Colonic mucosa (tissue), 4 donors: ENCODE measurements at regions not wholly inside any gene's neighbourhood (a gene's known extent, or its start where the extent isn't known, plus 50 kb on each side); places are given as distances from the start of the nearest gene placed in this dataset.

Experiments used
- DNase-seq: peaks from one replicate; pipeline ENCODE4 v3.0.0-alpha.2; 2020
- H3K27ac ChIP-seq: fragments of 200-600 bp; one replicate; pipeline ENCODE4 v1.8.0; 2021
- H3K27me3 ChIP-seq: fragments of 200-600 bp; one replicate; pipeline ENCODE4 v1.8.0; 2021
- H3K36me3 ChIP-seq: fragments of 200-600 bp; one replicate; pipeline ENCODE4 v1.8.0; 2021
- H3K4me1 ChIP-seq: fragments of 200-600 bp; one replicate; pipeline ENCODE4 v1.8.0; 2021; ENCODE audit warnings: mild to moderate bottlenecking
- H3K4me3 ChIP-seq: fragments of 200-600 bp; one replicate; pipeline ENCODE4 v1.8.0; 2021
- H3K9ac ChIP-seq, 2 donors: one replicate each; pipeline ENCODE4 v1.7.0; 2013; ENCODE audit warnings: control low read depth in 2 of 2, low read depth in 2 of 2, low read length in 2 of 2
- H3K9me3 ChIP-seq: fragments of 200-600 bp; one replicate; pipeline ENCODE4 v1.8.0; 2021
- intact Hi-C: fragments of 100-400 bp; cut with DNase I; formaldehyde crosslinking; loops from one replicate; pipeline ENCODE4 v1.14.1; 2022
- TF ChIP-seq, protein P1 (sequence below): fragments of 200-600 bp; IDR thresholded peaks from one replicate; pipeline ENCODE4 v1.8.0; 2022; ENCODE audit warnings: antibody characterized with exemption, mild to moderate bottlenecking
- donor health status: healthy.
- donor health status: DM: no; HTN: no; CAD: no.
- donor health status: DM: no; HTN: no; CAD: no.

DNA sequence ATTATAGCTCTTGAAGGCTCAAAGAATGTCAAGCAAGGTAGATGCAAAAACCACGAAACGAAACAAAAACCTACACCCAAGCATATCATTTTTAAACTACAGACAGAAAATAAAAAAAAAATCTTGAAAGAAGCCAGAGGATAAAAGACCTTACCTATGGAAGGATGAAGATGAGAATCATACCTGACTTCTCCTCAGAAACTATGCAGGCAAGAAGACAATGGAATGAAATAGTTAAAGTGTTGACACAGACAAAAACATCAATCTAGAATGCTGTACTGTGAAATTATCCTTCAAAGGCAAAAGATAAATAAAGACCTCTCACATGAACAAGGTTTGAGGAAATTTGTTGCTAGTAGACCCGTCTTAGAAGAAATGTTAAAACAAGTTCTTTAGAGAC is 372.0 kb downstream of the ZIC4 start:
- intact Hi-C loops: no loop called here
- TF ChIP-seq, protein P1, sequence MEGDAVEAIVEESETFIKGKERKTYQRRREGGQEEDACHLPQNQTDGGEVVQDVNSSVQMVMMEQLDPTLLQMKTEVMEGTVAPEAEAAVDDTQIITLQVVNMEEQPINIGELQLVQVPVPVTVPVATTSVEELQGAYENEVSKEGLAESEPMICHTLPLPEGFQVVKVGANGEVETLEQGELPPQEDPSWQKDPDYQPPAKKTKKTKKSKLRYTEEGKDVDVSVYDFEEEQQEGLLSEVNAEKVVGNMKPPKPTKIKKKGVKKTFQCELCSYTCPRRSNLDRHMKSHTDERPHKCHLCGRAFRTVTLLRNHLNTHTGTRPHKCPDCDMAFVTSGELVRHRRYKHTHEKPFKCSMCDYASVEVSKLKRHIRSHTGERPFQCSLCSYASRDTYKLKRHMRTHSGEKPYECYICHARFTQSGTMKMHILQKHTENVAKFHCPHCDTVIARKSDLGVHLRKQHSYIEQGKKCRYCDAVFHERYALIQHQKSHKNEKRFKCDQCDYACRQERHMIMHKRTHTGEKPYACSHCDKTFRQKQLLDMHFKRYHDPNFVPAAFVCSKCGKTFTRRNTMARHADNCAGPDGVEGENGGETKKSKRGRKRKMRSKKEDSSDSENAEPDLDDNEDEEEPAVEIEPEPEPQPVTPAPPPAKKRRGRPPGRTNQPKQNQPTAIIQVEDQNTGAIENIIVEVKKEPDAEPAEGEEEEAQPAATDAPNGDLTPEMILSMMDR: no peak
- Histone ChIP-seq H3K27ac (no peak overlapping the region), H3K4me3 (no peak overlapping the region), H3K9ac (no peak overlapping the region), H3K4me1 (no peaks in the 10 kb centered on the region), H3K36me3 (no peaks in the 10 kb centered on the region), H3K27me3 (no peaks in the 10 kb centered on the region), H3K9me3 (no peaks in the 10 kb centered on the region)
- no peak for DNase-seq

DNA sequence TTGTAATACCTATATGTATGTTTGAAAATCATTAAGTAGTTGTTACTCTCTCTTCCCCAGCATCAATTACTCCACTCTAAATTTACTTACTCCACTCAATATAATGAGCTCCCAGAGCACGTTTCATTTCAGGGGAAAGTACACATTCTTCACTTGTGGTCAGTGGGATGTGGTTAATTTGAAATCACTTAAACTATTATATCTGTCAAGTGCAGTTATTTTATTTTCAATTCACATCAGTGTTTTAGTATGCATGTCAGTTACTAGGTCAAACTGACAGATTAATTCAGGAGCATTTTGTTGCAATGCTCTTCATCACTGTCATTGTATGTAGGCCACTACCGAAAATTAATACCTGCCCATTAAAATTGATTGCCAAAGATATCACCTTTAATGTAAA is 376.1 kb downstream of the ZIC4 start:
- DNase-seq: no peak
- intact Hi-C loops: no loop called here
- H3K4me1 ChIP-seq: no peaks in the 10 kb centered on the region
- H3K27me3 ChIP-seq: no peaks in the 10 kb centered on the region
- no peak overlapping the region for H3K9ac ChIP-seq
- TF ChIP-seq, protein P1: no peak
- H3K36me3 ChIP-seq: no peaks in the 10 kb centered on the region
- H3K9me3 ChIP-seq: no peaks in the 10 kb centered on the region
- no peak overlapping the region for H3K27ac ChIP-seq
- no peak overlapping the region for H3K4me3 ChIP-seq

DNA sequence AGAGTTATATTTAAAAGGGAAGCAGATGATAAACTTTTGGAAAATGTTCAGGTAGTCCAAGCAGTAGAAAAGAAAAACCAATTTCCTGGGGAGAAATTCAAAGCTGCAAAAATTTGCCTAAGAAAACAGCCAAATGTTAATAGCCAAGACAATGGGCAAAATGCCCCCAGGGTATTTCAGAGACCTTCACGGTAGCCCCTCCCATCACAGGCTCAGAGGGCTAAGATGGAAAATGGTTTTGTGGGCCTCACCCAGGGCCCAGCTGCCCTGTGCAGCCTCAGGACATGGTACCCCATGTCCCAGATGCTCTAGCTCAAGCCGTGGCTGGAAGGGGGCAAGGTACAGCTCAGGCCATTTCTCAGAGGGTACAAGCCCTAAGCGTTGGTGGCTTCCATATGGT is 391.0 kb downstream of the ZIC4 start:
- no peaks in the 10 kb centered on the region for H3K9me3 ChIP-seq
- no peak overlapping the region for H3K27ac ChIP-seq
- DNase-seq: no peak
- no peaks in the 10 kb centered on the region for H3K27me3 ChIP-seq
- no peak overlapping the region for H3K9ac ChIP-seq
- intact Hi-C loops: no loop called here
- TF ChIP-seq, protein P1: no peak
- no peaks in the 10 kb centered on the region for H3K4me1 ChIP-seq
- no peaks in the 10 kb centered on the region for H3K36me3 ChIP-seq
- H3K4me3 ChIP-seq: no peak overlapping the region

DNA sequence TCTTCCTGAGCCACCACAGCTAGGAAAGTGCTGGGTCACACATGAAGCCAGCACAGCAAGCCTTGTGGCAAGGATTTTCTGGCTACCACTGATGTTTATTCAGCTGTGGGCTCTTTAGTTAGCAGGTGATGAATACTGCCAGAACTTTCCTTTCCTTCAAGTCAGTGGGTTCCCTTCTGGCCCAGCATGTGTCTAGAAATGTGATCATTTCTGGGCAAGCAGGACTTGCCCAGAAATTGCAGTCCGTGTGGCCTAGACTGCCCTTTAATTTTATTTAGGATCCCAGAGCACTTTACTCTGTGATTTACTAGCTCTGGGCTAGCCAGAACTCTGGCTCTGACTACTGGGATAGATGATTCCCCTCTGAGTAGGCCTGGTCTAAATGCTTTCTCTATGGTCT is 397.5 kb downstream of the ZIC4 start:
- TF ChIP-seq, protein P1: no peak

DNA sequence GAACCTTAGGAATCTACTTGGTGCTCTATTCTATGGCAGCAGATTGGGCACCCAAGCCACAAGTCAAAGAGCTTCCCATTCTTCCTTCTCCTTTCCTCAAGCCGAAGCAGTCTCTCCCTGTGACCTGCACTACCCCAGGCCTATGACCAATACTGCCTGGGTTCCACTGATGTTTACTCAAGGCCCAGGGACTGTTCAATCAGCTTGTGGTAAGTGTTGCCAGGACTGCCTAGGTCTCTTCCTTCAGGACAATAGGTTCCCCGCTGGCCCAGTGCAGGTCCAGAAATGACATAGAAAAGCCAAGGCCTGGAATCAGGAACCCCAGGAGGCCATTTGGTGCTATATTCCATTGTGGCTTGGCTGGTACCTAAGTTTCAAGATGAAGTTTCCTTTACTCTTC is 397.9 kb downstream of the ZIC4 start:
- Histone ChIP-seq H3K4me1 (no peaks in the 10 kb centered on the region), H3K27ac (no peak overlapping the region), H3K9me3 (no peaks in the 10 kb centered on the region), H3K36me3 (no peaks in the 10 kb centered on the region), H3K4me3 (no peak overlapping the region), H3K9ac (no peak overlapping the region), H3K27me3 (no peaks in the 10 kb centered on the region)
- intact Hi-C loops: no loop called here
- TF ChIP-seq, protein P1: no peak
- no peak for DNase-seq

More for the DNA sequence above, 397.5 kb downstream of the ZIC4 start:
- H3K9ac ChIP-seq: no peak overlapping the region
- no peak for DNase-seq
- no peak overlapping the region for H3K27ac ChIP-seq
- intact Hi-C loops: no loop called here
- no peaks in the 10 kb centered on the region for H3K9me3 ChIP-seq
- no peaks in the 10 kb centered on the region for H3K27me3 ChIP-seq
- H3K36me3 ChIP-seq: no peaks in the 10 kb centered on the region
- no peak overlapping the region for H3K4me3 ChIP-seq
- H3K4me1 ChIP-seq: no peaks in the 10 kb centered on the region
